Astrocyte of the cerebellum (primary cell): ENCODE measurements at regions not wholly inside any gene's neighbourhood (a gene's known extent, or its start where the extent isn't known, plus 50 kb on each side); places are given as distances from the start of the nearest gene placed in this dataset.

Source experiments
- DNase-seq: peaks from one replicate; pipeline ENCODE4 v3.0.0-alpha.2; 2011; ENCODE audit warnings: low read depth
- H3K4me3 ChIP-seq: 2 replicates; pipeline ENCODE4 v1.5.1; 2011; ENCODE audit warnings: mild to moderate bottlenecking, low read depth, low read length, moderate library complexity
- CTCF ChIP-seq: IDR thresholded peaks from 2 replicates; pipeline ENCODE4 v1.5.1; 2012; ENCODE audit warnings: low read length, low read depth, moderate library complexity, mild to moderate bottlenecking; ENCODE audit errors: missing control alignments
- in situ Hi-C: cut with HindIII; loops from 2 replicates; pipeline ENCODE4 v1.10.0; 2017; ENCODE audit warnings: low sequenced_read_pairs

GRCh38 chr9:21607576-21607975 is 125.5 kb upstream of the IFNE start:
- H3K4me3 ChIP-seq, result no peak overlapping the region
- DNase-seq, result no peak
- no peak for TF ChIP-seq CTCF
- in situ Hi-C loops, result no loop called here

GRCh38 chr9:21608200-21608599 is 126.1 kb upstream of the IFNE start:
- DNase-seq, result no peak
- TF ChIP-seq CTCF, result no peak
- in situ Hi-C loops, result no loop called here
- H3K4me3 ChIP-seq, result no peak overlapping the region

- DNase-seq, result no peak
- in situ Hi-C loops, result no loop called here
- H3K4me3 ChIP-seq, result no peak overlapping the region
- no peak for TF ChIP-seq CTCF
Measured at GRCh38 chr9:21609506-21609905, 127.4 kb upstream of the IFNE start.

GRCh38 chr9:21611891-21612290 is 129.8 kb upstream of the IFNE start:
- no peak overlapping the region for H3K4me3 ChIP-seq
- in situ Hi-C loops, result no loop called here
- DNase-seq, result no peak
- TF ChIP-seq CTCF, result no peak

GRCh38 chr9:21615018-21615417 is 132.9 kb upstream of the IFNE start:
- no peak for TF ChIP-seq CTCF
- no peak for DNase-seq
- in situ Hi-C loops, result loop anchor here (5.0 kb wide), 1 partner anchor 42 kb away; no protein-coding TSS in a partner anchor
- no peak overlapping the region for H3K4me3 ChIP-seq

GRCh38 chr9:21615446-21615845 is 133.3 kb upstream of the IFNE start:
- TF ChIP-seq CTCF, result no peak
- no peak for DNase-seq
- no peak overlapping the region for H3K4me3 ChIP-seq
- in situ Hi-C loops, result loop anchor here (5.0 kb wide), 1 partner anchor 42 kb away; no protein-coding TSS in a partner anchor
